Heart left ventricle (tissue), 16 donors: ENCODE measurements at regions not wholly inside any gene's neighbourhood (a gene's known extent, or its start where the extent isn't known, plus 50 kb on each side); places are given as distances from the start of the nearest gene placed in this dataset.

ENCODE experiments used
- ATAC-seq, 4 donors: fragments of 200-7000 bp; cut with Tn5 transposase; one replicate each; pipeline ENCODE4 v1.9.1; 2020 to 2022; ENCODE audit warnings: moderate library complexity in 4 of 4, mild to moderate bottlenecking in 3 of 4, moderate number of reproducible peaks in 1 of 4
- DNase-seq, 5 donors: peaks; one replicate each; pipeline ENCODE4 v3.0.0-alpha.2; 2020
- H3K27ac ChIP-seq, 12 donors: fragments of 200-600 bp; sonication (generic) in 4 of 12; one replicate each; pipeline versions ENCODE4 v1.5.0 to v1.8.0; 2016 to 2022; ENCODE audit warnings: mild to moderate bottlenecking in 2 of 12
- H3K27me3 ChIP-seq, 9 donors: fragments of 200-600 bp; sonication (generic) in 2 of 9; one replicate each; pipeline versions ENCODE4 v1.5.1 to v1.8.0; 2016 to 2022; ENCODE audit warnings: mild to moderate bottlenecking in 3 of 9
- H3K36me3 ChIP-seq, 9 donors: fragments of 200-600 bp; sonication (generic) in 2 of 9; one replicate each; pipeline versions ENCODE4 v1.5.0 to v1.8.0; 2018 to 2022; ENCODE audit warnings: mild to moderate bottlenecking in 2 of 9
- H3K4me1 ChIP-seq, 12 donors: fragments of 200-600 bp; sonication (generic) in 4 of 12; one replicate each; pipeline versions ENCODE4 v1.5.0 to v1.8.0; 2016 to 2022; ENCODE audit warnings: mild to moderate bottlenecking in 3 of 12
- H3K4me3 ChIP-seq, 12 donors: fragments of 200-600 bp; sonication (generic) in 4 of 12; one replicate each; pipeline versions ENCODE4 v1.5.0 to v1.8.0; 2017 to 2022; ENCODE audit warnings: mild to moderate bottlenecking in 9 of 12, moderate library complexity in 4 of 12
- H3K9me3 ChIP-seq, 12 donors: fragments of 200-600 bp; sonication (generic) in 4 of 12; one replicate each; pipeline versions ENCODE4 v1.5.0 to v1.8.0; 2016 to 2022; ENCODE audit warnings: mild to moderate bottlenecking in 1 of 12
- POLR2A ChIP-seq, 2 donors: fragments of 450-650 bp; IDR thresholded peaks; one replicate each; pipeline ENCODE4 v1.6.1; 2017; ENCODE audit warnings: antibody characterized with exemption in 2 of 2, mild to moderate bottlenecking in 2 of 2, moderate library complexity in 2 of 2
- WGBS, 4 donors: extraction: QIAGEN DNeasy Blood & Tissue Kit in 2 of 4; methylation state at CpG; one replicate each; pipeline versions ENCODE4 v1.1.5 to v1.1.7; 2013 to 2018; 5-methylcytosine and 5-hydroxymethylcytosine counted together
- intact Hi-C, 10 donors: fragments of 100-400 bp; cut with DNase I; formaldehyde crosslinking; loops; one replicate each; pipeline versions ENCODE4 v1.11.1 to v1.14.2; 2022
- TF ChIP-seq, protein P1 (sequence below), 12 donors: fragments of 200-600 bp; sonication (generic) in 4 of 12; IDR thresholded peaks; one replicate each; pipeline versions ENCODE4 v1.5.0 to v1.8.0; 2018 to 2022; ENCODE audit warnings: antibody characterized with exemption in 12 of 12, mild to moderate bottlenecking in 5 of 12
- donor health status: ischemic (EF 13 %, LVEDD 7.1; RV severe dilation, severe dysfunction).
- donor health status: healthy with polysubstance abuse.
- donor health status: DM: no; HTN: yes; CAD: no.
- donor health status: DM: no; HTN: no; CAD: no.
- donor health status: ischemic (EF 25% LVEDD 6.9; RV normal size, moderate dysfunction).
- donor health status: ischemic (EF 25% LVEDD 5.7; RV mildly dilated, moderate dysfunction).
- donor health status: healthy.
- donor health status: DM: yes; HTN: yes; CAD: no.
- donor health status: ischemic (EF 35%, LVEDD 5.7; RV mildly dilated, moderate dysfunction).
- donor health status: nonischemic (EF 11% LVEDD 7.7; RV severe dilation, severe dysfunction).
- donor health status: DM: yes; HTN: yes; CAD: no.
- donor health status: PGD.
- donor health status: ischemic (EF 29% LVEDD 5.4; RV normal size, mild dysfunction).
- donor health status: nonischemic (EF 23%, LVEDD 6.1; RV moderate dilation, normal function).

DNA sequence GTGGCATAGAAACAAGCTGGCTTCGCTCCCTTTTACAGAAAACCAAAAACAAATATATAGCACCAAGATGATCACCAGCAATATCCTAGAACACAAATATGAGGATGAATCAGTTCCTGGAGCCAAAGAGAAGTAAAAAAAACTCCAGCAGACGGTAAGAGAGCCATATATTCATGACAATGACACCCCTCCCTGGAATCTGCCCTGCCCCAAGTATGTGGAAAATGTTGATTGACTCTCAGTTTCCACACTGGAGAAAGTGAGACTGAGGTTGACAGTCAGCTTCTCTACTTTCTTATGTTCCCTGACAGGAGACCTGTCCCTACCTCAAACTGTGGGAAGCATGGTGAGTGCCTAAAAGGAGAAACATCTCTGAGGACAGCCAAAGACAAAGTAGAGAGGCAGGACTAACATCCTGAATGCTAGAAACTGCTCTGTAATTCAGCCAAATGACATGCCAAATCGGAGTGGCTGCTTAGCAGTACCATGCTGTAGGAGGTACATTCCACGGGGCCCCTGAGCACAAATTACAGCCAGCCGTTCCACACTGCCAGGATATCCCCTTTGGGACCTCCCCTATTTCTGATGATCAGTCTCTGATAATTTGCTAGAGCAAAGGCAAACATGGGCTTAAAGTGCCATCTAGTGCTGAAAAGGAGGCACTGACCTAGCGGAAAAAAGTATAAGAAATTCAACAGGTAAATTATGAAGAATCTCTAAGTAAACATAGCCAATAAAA, 424.0 kb upstream of the RGMB start:
- Histone ChIP-seq H3K27ac (no peak overlapping the region), H3K27me3 (no peaks in the 10 kb centered on the region), H3K36me3 (no peaks in the 10 kb centered on the region), H3K4me3 (no peak overlapping the region), H3K9me3 (peaks cover 0 to 33% (median 3%) of the 10 kb centered on the region in 12 donors), H3K4me1 (no peaks in the 10 kb centered on the region)
- ATAC-seq, result no peak
- TF ChIP-seq POLR2A (IDR thresholded peaks at IDR 0.05), result no peak
- TF ChIP-seq, protein P1, sequence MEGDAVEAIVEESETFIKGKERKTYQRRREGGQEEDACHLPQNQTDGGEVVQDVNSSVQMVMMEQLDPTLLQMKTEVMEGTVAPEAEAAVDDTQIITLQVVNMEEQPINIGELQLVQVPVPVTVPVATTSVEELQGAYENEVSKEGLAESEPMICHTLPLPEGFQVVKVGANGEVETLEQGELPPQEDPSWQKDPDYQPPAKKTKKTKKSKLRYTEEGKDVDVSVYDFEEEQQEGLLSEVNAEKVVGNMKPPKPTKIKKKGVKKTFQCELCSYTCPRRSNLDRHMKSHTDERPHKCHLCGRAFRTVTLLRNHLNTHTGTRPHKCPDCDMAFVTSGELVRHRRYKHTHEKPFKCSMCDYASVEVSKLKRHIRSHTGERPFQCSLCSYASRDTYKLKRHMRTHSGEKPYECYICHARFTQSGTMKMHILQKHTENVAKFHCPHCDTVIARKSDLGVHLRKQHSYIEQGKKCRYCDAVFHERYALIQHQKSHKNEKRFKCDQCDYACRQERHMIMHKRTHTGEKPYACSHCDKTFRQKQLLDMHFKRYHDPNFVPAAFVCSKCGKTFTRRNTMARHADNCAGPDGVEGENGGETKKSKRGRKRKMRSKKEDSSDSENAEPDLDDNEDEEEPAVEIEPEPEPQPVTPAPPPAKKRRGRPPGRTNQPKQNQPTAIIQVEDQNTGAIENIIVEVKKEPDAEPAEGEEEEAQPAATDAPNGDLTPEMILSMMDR (IDR thresholded peaks at IDR 0.05), result no peak
- 73 to 77% (median 74%) methylated on average over 6 of the region's 6 CpGs for WGBS, 4 donors
- DNase-seq, result no peak
- intact Hi-C loops, result no loop called here

DNA sequence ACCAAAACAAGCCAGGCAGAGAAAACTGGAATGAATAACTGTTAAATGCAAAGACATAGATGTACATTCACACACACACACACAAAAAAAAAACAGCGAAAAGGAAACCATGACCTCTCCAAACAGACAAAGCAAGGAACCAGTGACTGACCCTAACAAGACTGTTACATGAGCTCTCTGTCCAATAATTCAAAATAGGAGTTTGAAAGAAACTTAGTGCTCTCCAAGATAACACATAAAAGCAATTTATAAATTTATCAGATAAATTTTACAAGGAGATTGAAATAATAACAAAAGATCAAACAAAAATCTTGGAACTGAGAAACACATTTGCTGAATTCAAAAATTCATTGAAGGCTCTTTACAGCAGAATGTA, 423.5 kb upstream of the RGMB start:
- intact Hi-C loops, result no loop called here

DNA sequence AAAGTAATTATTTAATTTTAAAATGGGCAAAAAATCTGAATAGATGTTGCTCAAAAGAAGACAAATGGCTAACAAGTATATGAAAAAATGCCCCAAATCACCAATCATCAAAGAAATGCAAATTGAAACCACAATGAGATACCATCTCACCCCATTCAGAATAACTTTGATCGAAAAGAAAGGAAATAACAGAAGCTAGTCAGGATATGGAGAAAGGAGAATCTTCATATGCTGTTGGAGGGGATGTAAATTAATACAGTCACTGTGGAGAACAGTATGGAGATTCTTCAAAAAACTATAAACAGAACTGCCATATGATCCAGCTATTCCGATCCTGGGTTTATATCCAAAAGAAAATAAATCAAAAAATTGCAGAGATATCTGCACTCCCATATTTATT, 418.5 kb upstream of the RGMB start:
- intact Hi-C loops, result no loop called here
- Histone ChIP-seq H3K9me3 (peaks cover 0 to 29% (median 7%) of the 10 kb centered on the region in 12 donors), H3K36me3 (no peaks in the 10 kb centered on the region), H3K27me3 (no peaks in the 10 kb centered on the region), H3K4me3 (no peak overlapping the region), H3K4me1 (no peaks in the 10 kb centered on the region), H3K27ac (no peak overlapping the region)
- no peak for DNase-seq
- no peak for ATAC-seq
- no peak for TF ChIP-seq POLR2A (IDR thresholded peaks at IDR 0.05)
- TF ChIP-seq, protein P1 (IDR thresholded peaks at IDR 0.05), result no peak
- WGBS, 4 donors, result 73 to 85% (median 77%) methylated on average over 2 of the region's 2 CpGs

More for the DNA sequence above, 423.5 kb upstream of the RGMB start:
- H3K4me1 ChIP-seq, result no peaks in the 10 kb centered on the region
- H3K4me3 ChIP-seq, result no peak overlapping the region
- H3K9me3 ChIP-seq, result peaks cover 0 to 33% (median 3%) of the 10 kb centered on the region in 12 donors
- WGBS, 4 donors, result 83 to 91% (median 89%) methylated on average over 1 of the region's 1 CpG
- H3K36me3 ChIP-seq, result no peaks in the 10 kb centered on the region
- DNase-seq, result no peak
- H3K27ac ChIP-seq, result no peak overlapping the region
- H3K27me3 ChIP-seq, result no peaks in the 10 kb centered on the region
- ATAC-seq, result no peak
- TF ChIP-seq, protein P1 (IDR thresholded peaks at IDR 0.05), result no peak
- TF ChIP-seq POLR2A (IDR thresholded peaks at IDR 0.05), result no peak

DNA sequence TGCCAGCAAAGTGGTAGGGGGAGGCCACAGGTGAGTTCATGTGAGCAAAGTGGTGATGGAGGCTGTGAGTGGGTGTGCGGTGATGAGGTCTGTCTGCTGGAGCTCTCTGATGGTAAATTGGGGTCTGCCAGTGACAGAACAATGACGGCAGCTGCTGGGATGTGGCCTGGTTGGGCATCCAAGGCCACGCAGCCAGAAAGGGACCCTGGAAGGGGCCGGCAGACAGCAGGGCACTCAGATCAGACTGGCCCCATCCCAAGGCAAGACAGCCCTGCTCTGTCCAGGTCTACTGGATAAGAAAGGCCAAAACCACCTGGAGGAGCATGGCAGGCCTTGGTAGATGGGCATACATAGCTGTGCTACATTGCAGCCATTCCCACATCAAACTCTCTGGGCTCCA, 412.9 kb upstream of the RGMB start:
- no peak overlapping the region for H3K4me3 ChIP-seq
- 84 to 95% (median 91%) methylated on average over 4 of the region's 4 CpGs for WGBS, 4 donors
- no peaks in the 10 kb centered on the region for H3K4me1 ChIP-seq
- DNase-seq, result no peak
- no peak overlapping the region for H3K27ac ChIP-seq
- peaks cover 0 to 16% (median 4%) of the 10 kb centered on the region in 12 donors for H3K9me3 ChIP-seq
- no peak for TF ChIP-seq POLR2A (IDR thresholded peaks at IDR 0.05)
- TF ChIP-seq, protein P1 (IDR thresholded peaks at IDR 0.05), result no peak
- intact Hi-C loops, result no loop called here
- no peaks in the 10 kb centered on the region for H3K27me3 ChIP-seq
- no peak for ATAC-seq
- no peaks in the 10 kb centered on the region for H3K36me3 ChIP-seq
